ENCODE measurements at regions not wholly inside any gene's neighbourhood (a gene's known extent, or its start where the extent isn't known, plus 50 kb on each side); places are given as distances from the start of the nearest gene placed in this dataset.

GRCh38 chr3:102156426-102156825, 278.4 kb upstream of the ZPLD1 start:
- peak; percentile 99 for DNase-seq (ENCODE audit: low read depth)

- peak; percentile 21 for DNase-seq (ENCODE audit: low read depth)
These were observed 276.6 kb upstream of the ZPLD1 start for GRCh38 chr3:102158080-102158740.

- DNase-seq (ENCODE audit: low read depth), result no peak
These were observed 274.9 kb upstream of the ZPLD1 start for GRCh38 chr3:102159810-102160451.

- DNase-seq (ENCODE audit: low read depth), result no peak
These were observed 273.3 kb upstream of the ZPLD1 start for GRCh38 chr3:102161384-102162006.

GRCh38 chr3:102162251-102162650, 272.6 kb upstream of the ZPLD1 start:
- no peak for DNase-seq (ENCODE audit: low read depth)

GRCh38 chr3:102163039-102163817, 271.6 kb upstream of the ZPLD1 start:
- peak; percentile 98 for DNase-seq (ENCODE audit: low read depth)

GRCh38 chr3:102163818-102164154, 271.0 kb upstream of the ZPLD1 start:
- no peak for DNase-seq (ENCODE audit: low read depth)

GRCh38 chr3:102165367-102165766, 269.4 kb upstream of the ZPLD1 start:
- peak; percentile 98 for DNase-seq (ENCODE audit: low read depth)

GRCh38 chr3:102169915-102170479, 264.8 kb upstream of the ZPLD1 start:
- DNase-seq (ENCODE audit: low read depth), result no peak

- no peak for DNase-seq (ENCODE audit: low read depth)
These were observed 264.3 kb upstream of the ZPLD1 start for GRCh38 chr3:102170545-102170944.

- peak; percentile 93 for DNase-seq (ENCODE audit: low read depth)
These were observed 260.5 kb upstream of the ZPLD1 start for GRCh38 chr3:102174312-102174712.

GRCh38 chr3:102174832-102175374, 259.9 kb upstream of the ZPLD1 start:
- peak; percentile 75 for DNase-seq (ENCODE audit: low read depth)

- no peak for DNase-seq (ENCODE audit: low read depth)
These were observed 258.3 kb upstream of the ZPLD1 start for GRCh38 chr3:102176333-102177050.

- DNase-seq (ENCODE audit: low read depth), result no peak
These were observed 257.6 kb upstream of the ZPLD1 start for GRCh38 chr3:102177075-102177755.

- peak; percentile 32 for DNase-seq (ENCODE audit: low read depth)
These were observed 256.0 kb upstream of the ZPLD1 start for GRCh38 chr3:102178817-102179216.

- DNase-seq (ENCODE audit: low read depth), result peak; percentile 35
These were observed 255.3 kb upstream of the ZPLD1 start for GRCh38 chr3:102179326-102180177.

- DNase-seq (ENCODE audit: low read depth), result peak; percentile 87
These were observed 254.4 kb upstream of the ZPLD1 start for GRCh38 chr3:102180280-102180931.

GRCh38 chr3:102181175-102181920, 253.5 kb upstream of the ZPLD1 start:
- peak; percentile 74 for DNase-seq (ENCODE audit: low read depth)

All from M059J (cell line).